SK-N-SH (cell line): ENCODE measurements at regions not wholly inside any gene's neighbourhood (a gene's known extent, or its start where the extent isn't known, plus 50 kb on each side); places are given as distances from the start of the nearest gene placed in this dataset.
A peak's percentile ranks its signal among the peaks of the same experiment; 100 is the strongest.

Source experiments
- CTCF ChIA-PET: fragments of 300-600, 350-600 bp; formaldehyde crosslinking; extraction: SDS; loops from one replicate; lab custom pipeline; 2021; lab: Yijun Ruan, JAX
- POLR2A ChIA-PET: fragments of 350-600 bp; sonication (Branson Sonifier 250); formaldehyde crosslinking; extraction: SDS; loops from one replicate; lab custom pipeline; 2020; ENCODE audit warnings: antibody characterized with exemption, inconsistent platforms; lab: Yijun Ruan, JAX
- DNase-seq: peaks from one replicate; pipeline ENCODE4 v3.0.0; 2012
- H2AFZ ChIP-seq: fragments of 200-600 bp; sonication (generic); 2 replicates; pipeline ENCODE4 v1.8.1; 2016; ENCODE audit warnings: antibody characterized with exemption, mild to moderate bottlenecking, low read depth
- H3F3A ChIP-seq: fragments of 200-600 bp; sonication (generic); replicated peaks from 2 replicates; pipeline ENCODE3; 2016; ENCODE audit warnings: antibody characterized with exemption, mild to moderate bottlenecking; ENCODE audit not compliant: insufficient read depth
- H3K27ac ChIP-seq, 2 experiments: fragments of 200-500 bp in 1 of 2; fragments of 200-600 bp in 1 of 2; sonication (Bioruptor generic) in 1 of 2; sonication (generic), shearing (Covaris generic) in 1 of 2; 2 replicates each; pipeline versions ENCODE4 v1.5.1 to v1.6.1; 2014 to 2016; ENCODE audit warnings: low read depth in 2 of 2, inconsistent platforms in 1 of 2, low read length in 1 of 2, mild to moderate bottlenecking in 1 of 2, mixed read lengths in 1 of 2
- H3K27me3 ChIP-seq: fragments of 200-600 bp; sonication (generic), shearing (Covaris generic); 2 replicates; pipeline ENCODE4 v1.6.1; 2016; ENCODE audit warnings: mixed run types; ENCODE audit not compliant: insufficient read depth
- H3K36me3 ChIP-seq, 2 experiments: fragments of 200-500 bp in 1 of 2; fragments of 200-600 bp in 1 of 2; sonication (Bioruptor generic) in 1 of 2; sonication (generic) in 1 of 2; replicated peaks in 1 of 2; 2 replicates each; pipeline versions ENCODE3 to v1.5.1; 2014 to 2016; ENCODE audit warnings: low read length in 1 of 2, mild to moderate bottlenecking in 1 of 2; ENCODE audit not compliant: insufficient read depth in 2 of 2, control insufficient read depth in 1 of 2
- H3K4me1 ChIP-seq, 2 experiments: fragments of 200-500 bp in 1 of 2; fragments of 200-600 bp in 1 of 2; sonication (Bioruptor generic) in 1 of 2; sonication (generic), shearing (Covaris generic) in 1 of 2; 2 replicates each; pipeline versions ENCODE4 v1.5.1 to v1.6.1; 2014 to 2016; ENCODE audit warnings: low read depth in 1 of 2, low read length in 1 of 2, mixed run types in 1 of 2; ENCODE audit not compliant: insufficient read depth in 2 of 2, control insufficient read depth in 1 of 2
- H3K4me2 ChIP-seq: fragments of 200-600 bp; sonication (generic), shearing (Covaris generic); 2 replicates; pipeline ENCODE4 v1.6.1; 2017; ENCODE audit warnings: mixed run types
- H3K4me3 ChIP-seq, 2 experiments: fragments of 200-500 bp in 1 of 2; fragments of 200-600 bp in 1 of 2; sonication (Bioruptor generic) in 1 of 2; sonication (generic), shearing (Covaris generic) in 1 of 2; 2 replicates each; pipeline versions ENCODE4 v1.5.1 to v1.8.1; 2014 to 2016; ENCODE audit warnings: low read depth in 2 of 2, inconsistent platforms in 1 of 2, low read length in 1 of 2, mild to moderate bottlenecking in 1 of 2, mixed read lengths in 1 of 2, moderate library complexity in 1 of 2
- H3K79me2 ChIP-seq: fragments of 200-600 bp; sonication (generic); 2 replicates; pipeline ENCODE4 v1.8.1; 2017; ENCODE audit warnings: mild to moderate bottlenecking; ENCODE audit not compliant: insufficient read depth
- H3K9ac ChIP-seq: fragments of 200-600 bp; sonication (generic); 2 replicates; pipeline ENCODE4 v1.6.1; 2017; ENCODE audit warnings: mixed run types
- H3K9me2 ChIP-seq: fragments of 200-600 bp; sonication (generic); 2 replicates; pipeline ENCODE4 v1.6.1; 2017; ENCODE audit warnings: mixed run types
- H3K9me3 ChIP-seq: fragments of 200-600 bp; sonication (generic); 2 replicates; pipeline ENCODE4 v1.6.1; 2017; ENCODE audit warnings: mixed run types, mild to moderate bottlenecking, moderate library complexity
- H4K20me1 ChIP-seq: fragments of 200-600 bp; sonication (generic); 2 replicates; pipeline ENCODE4 v1.6.1; 2017; ENCODE audit warnings: mild to moderate bottlenecking, mixed run types; ENCODE audit not compliant: insufficient read depth
- CHD2 ChIP-seq: fragments of 150-350 bp; IDR thresholded peaks from 2 replicates; pipeline ENCODE4 v1.6.1; 2018; ENCODE audit warnings: low read length; ENCODE audit not compliant: partially characterized antibody
- CTCF ChIP-seq: fragments of 200-600 bp; sonication (generic); IDR thresholded peaks from 2 replicates; pipeline ENCODE4 v1.6.1; 2017; ENCODE audit warnings: antibody characterized with exemption, mild to moderate bottlenecking, moderate library complexity
- ELF1 ChIP-seq: IDR thresholded peaks from 2 replicates; pipeline ENCODE4 v1.4.0; 2012
- EZH2phosphoT487 ChIP-seq: fragments of 200-600 bp; sonication (generic); IDR thresholded peaks from 2 replicates; pipeline ENCODE4 v1.6.1; 2017; ENCODE audit warnings: low read depth, mixed run types, mild to moderate bottlenecking, antibody characterized with exemption, moderate library complexity, borderline replicate concordance
- FOXJ3 ChIP-seq: sonication (generic); formaldehyde crosslinking; IDR thresholded peaks from 2 replicates; pipeline ENCODE4 v1.5.1; 2020; ENCODE audit warnings: mild to moderate bottlenecking, missing genetic modification reagents
- FOXM1 ChIP-seq: IDR thresholded peaks from 2 replicates; pipeline ENCODE4 v1.4.0; 2012; ENCODE audit warnings: low read depth, mild to moderate bottlenecking
- GATA2 ChIP-seq: sonication (generic); formaldehyde crosslinking; IDR thresholded peaks from 2 replicates; pipeline ENCODE4 v1.5.0; 2020; ENCODE audit warnings: mild to moderate bottlenecking, missing genetic modification reagents
- NRF1 ChIP-seq: IDR thresholded peaks from 2 replicates; pipeline ENCODE4 v1.6.1; 2012; ENCODE audit warnings: low read depth, mild to moderate bottlenecking, low read length
- POLR2AphosphoS5 ChIP-seq: IDR thresholded peaks from 2 replicates; pipeline ENCODE4 v1.6.1; 2012; ENCODE audit warnings: low read depth, low read length
- RXRA ChIP-seq: IDR thresholded peaks from 2 replicates; pipeline ENCODE4 v1.4.0; 2012; ENCODE audit warnings: low read depth, mild to moderate bottlenecking, borderline replicate concordance
- SMC3 ChIP-seq: IDR thresholded peaks from 2 replicates; pipeline ENCODE4 v1.6.1; 2012; ENCODE audit warnings: low read depth, low read length, improper control_type of control experiment
- TEAD4 ChIP-seq: IDR thresholded peaks from 2 replicates; pipeline ENCODE4 v1.4.0; 2012; ENCODE audit warnings: mild to moderate bottlenecking, borderline replicate concordance; ENCODE audit not compliant: insufficient read depth
- YY1 ChIP-seq: IDR thresholded peaks from 2 replicates; pipeline ENCODE4 v1.4.0; 2012; ENCODE audit warnings: low read depth, mild to moderate bottlenecking
- WGBS: methylation state at CpG from one replicate; pipeline ENCODE4 v1.1.6; 2017; ENCODE audit warnings: low lambda C conversion rate; 5-methylcytosine and 5-hydroxymethylcytosine counted together
- TF ChIP-seq, protein P1 (sequence below): fragments of 150-350 bp; IDR thresholded peaks from 2 replicates; pipeline ENCODE4 v1.6.1; 2016; ENCODE audit warnings: mild to moderate bottlenecking, low read depth, low read length
- TF ChIP-seq, protein P2 (sequence below): IDR thresholded peaks from 2 replicates; pipeline ENCODE4 v1.4.0; 2012; ENCODE audit warnings: low read depth, borderline replicate concordance

DNA sequence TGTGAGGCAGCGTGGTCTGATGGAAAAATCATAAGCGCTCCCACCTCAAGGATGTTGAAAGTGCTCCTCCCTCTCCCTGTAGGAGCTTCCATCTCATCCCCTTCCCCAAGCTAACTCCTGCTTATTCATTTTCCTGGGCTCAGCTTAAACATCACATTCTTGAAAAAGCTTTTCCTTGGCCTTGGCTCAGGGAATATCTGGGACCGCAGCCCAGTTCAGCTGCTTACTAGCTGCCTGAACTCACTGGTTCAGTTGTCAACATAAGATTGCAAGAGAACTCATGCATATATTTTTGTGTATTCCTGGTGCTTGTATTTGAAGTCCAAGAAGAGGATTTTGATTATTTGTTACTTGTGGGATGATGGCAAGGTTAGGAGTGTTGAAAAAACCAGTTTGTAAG lies 91.5 kb downstream of the UTP18 start:
- no peak for TF ChIP-seq CTCF
- no peak for TF ChIP-seq YY1
- no peak for TF ChIP-seq CHD2
- no peak for TF ChIP-seq GATA2 (CRISPR knock-in tag)
- TF ChIP-seq EZH2phosphoT487, result no peak
- no peak for TF ChIP-seq POLR2AphosphoS5
- TF ChIP-seq, protein P1, sequence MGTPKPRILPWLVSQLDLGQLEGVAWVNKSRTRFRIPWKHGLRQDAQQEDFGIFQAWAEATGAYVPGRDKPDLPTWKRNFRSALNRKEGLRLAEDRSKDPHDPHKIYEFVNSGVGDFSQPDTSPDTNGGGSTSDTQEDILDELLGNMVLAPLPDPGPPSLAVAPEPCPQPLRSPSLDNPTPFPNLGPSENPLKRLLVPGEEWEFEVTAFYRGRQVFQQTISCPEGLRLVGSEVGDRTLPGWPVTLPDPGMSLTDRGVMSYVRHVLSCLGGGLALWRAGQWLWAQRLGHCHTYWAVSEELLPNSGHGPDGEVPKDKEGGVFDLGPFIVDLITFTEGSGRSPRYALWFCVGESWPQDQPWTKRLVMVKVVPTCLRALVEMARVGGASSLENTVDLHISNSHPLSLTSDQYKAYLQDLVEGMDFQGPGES, result no peak
- no peak for TF ChIP-seq ELF1
- TF ChIP-seq TEAD4, result no peak
- H3K27me3 ChIP-seq, result no peaks in the 10 kb centered on the region
- H3K4me1 ChIP-seq, result peaks cover 0 to 37% of the 10 kb centered on the region in 2 experiments; a peak in 2 of 4 replicates
- no peak overlapping the region for H2AFZ ChIP-seq
- H3F3A ChIP-seq, result no peaks in the 10 kb centered on the region
- no peaks in the 10 kb centered on the region for H3K79me2 ChIP-seq
- H4K20me1 ChIP-seq, result no peaks in the 10 kb centered on the region
- H3K4me3 ChIP-seq, result no peak overlapping the region
- ChIA-PET POLR2A (no interaction called here), CTCF (interaction anchor here (0.6 to 2.0 kb wide), 5 partner anchors 16 to 755 kb away, joined by 3 to 6 read pairs (median 4); no protein-coding TSS in a partner anchor)
- no peaks in the 10 kb centered on the region for H3K9me2 ChIP-seq
- no peaks in the 10 kb centered on the region for H3K36me3 ChIP-seq
- no peak overlapping the region for H3K4me2 ChIP-seq
- WGBS, result 49% methylated on average over 3 of the region's 3 CpGs
- no peak overlapping the region for H3K9ac ChIP-seq
- no peaks in the 10 kb centered on the region for H3K9me3 ChIP-seq
- no peak overlapping the region for H3K27ac ChIP-seq
- DNase-seq, result no peak

- Histone ChIP-seq H3K9me2 (no peaks in the 10 kb centered on the region), H3F3A (no peaks in the 10 kb centered on the region), H3K79me2 (no peaks in the 10 kb centered on the region), H3K36me3 (no peaks in the 10 kb centered on the region), H3K9me3 (no peaks in the 10 kb centered on the region), H3K4me1 (peaks cover 0 to 38% of the 10 kb centered on the region in 2 experiments; a peak in 2 of 4 replicates), H3K9ac (no peak overlapping the region), H3K4me3 (no peak overlapping the region), H3K27ac (peak overlapping the region in 1 of 2 experiments; percentile 99; a peak in 1 of 4 replicates), H4K20me1 (no peaks in the 10 kb centered on the region), H3K27me3 (no peaks in the 10 kb centered on the region), H2AFZ (no peak overlapping the region), H3K4me2 (no peak overlapping the region)
- POLR2A ChIA-PET, result no interaction called here
- CTCF ChIA-PET, result interaction anchor here (0.7 to 5.3 kb wide), 5 partner anchors 30 to 754 kb away, joined by 3 to 35 read pairs (median 3); no protein-coding TSS in a partner anchor
- no peak for DNase-seq
- 0% methylated on average over 1 of the region's 1 CpG for WGBS
- no peak for TF ChIP-seq FOXM1
- TF ChIP-seq POLR2AphosphoS5, result no peak
- no peak for TF ChIP-seq CTCF
- no peak for TF ChIP-seq RXRA
- no peak for TF ChIP-seq FOXJ3 (CRISPR knock-in tag)
- no peak for TF ChIP-seq NRF1
- TF ChIP-seq, protein P2, sequence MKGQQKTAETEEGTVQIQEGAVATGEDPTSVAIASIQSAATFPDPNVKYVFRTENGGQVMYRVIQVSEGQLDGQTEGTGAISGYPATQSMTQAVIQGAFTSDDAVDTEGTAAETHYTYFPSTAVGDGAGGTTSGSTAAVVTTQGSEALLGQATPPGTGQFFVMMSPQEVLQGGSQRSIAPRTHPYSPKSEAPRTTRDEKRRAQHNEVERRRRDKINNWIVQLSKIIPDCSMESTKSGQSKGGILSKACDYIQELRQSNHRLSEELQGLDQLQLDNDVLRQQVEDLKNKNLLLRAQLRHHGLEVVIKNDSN, result no peak
- no peak for TF ChIP-seq GATA2 (CRISPR knock-in tag)
- no peak for TF ChIP-seq SMC3
- TF ChIP-seq EZH2phosphoT487, result no peak
- no peak for TF ChIP-seq TEAD4
Observed at GRCh38 chr17:51352798-51353197, 92.5 kb downstream of the UTP18 start.
